HG03571 (cell line): ENCODE measurements at regions not wholly inside any gene's neighbourhood (a gene's known extent, or its start where the extent isn't known, plus 50 kb on each side); places are given as distances from the start of the nearest gene placed in this dataset.
"Not testable (repeated sequence)": the region's sequence is repeated elsewhere in the genome, so short reads cannot be mapped to it uniquely, and the experiment has no call there.

Experiments
- ATAC-seq: cut with Tn5 transposase; IDR thresholded peaks from one replicate; pipeline ENCODE4 v1.9.1; 2021; ENCODE audit not compliant: unreplicated experiment

GRCh38 chr13:27327633-27328032 lies 57.0 kb downstream of the RASL11A start:
- ATAC-seq: no peak

GRCh38 chr13:27329210-27329609 lies 58.6 kb downstream of the RASL11A start:
- no peak for ATAC-seq

- ATAC-seq: no peak
Observed at GRCh38 chr13:27334774-27335435, 64.3 kb downstream of the RASL11A start.

- no peak for ATAC-seq
Observed at GRCh38 chr13:27336014-27336673, 65.5 kb downstream of the RASL11A start.

- no peak for ATAC-seq
Observed at GRCh38 chr13:27338207-27338606, 67.6 kb downstream of the RASL11A start.

GRCh38 chr13:27338816-27339215 lies 68.2 kb downstream of the RASL11A start:
- ATAC-seq: no peak

GRCh38 chr13:27339299-27339698 lies 68.7 kb downstream of the RASL11A start:
- no peak for ATAC-seq

- no peak for ATAC-seq
Observed at GRCh38 chr13:27341616-27342015, 71.0 kb downstream of the RASL11A start.

GRCh38 chr13:27347211-27347772 lies 76.7 kb downstream of the RASL11A start:
- ATAC-seq: no peak

- ATAC-seq: no peak
Observed at GRCh38 chr13:27348461-27348860, 76.0 kb upstream of the GTF3A start.

- ATAC-seq: no peak
Observed at GRCh38 chr13:27349458-27349857, 75.0 kb upstream of the GTF3A start.

GRCh38 chr13:27350825-27351224 lies 73.6 kb upstream of the GTF3A start:
- not testable (repeated sequence) for ATAC-seq

- ATAC-seq: no peak
Observed at GRCh38 chr13:27352698-27353097, 71.7 kb upstream of the GTF3A start.

GRCh38 chr13:27353166-27353583 lies 71.2 kb upstream of the GTF3A start:
- ATAC-seq: peak; percentile 94

GRCh38 chr13:27353708-27354107 lies 70.7 kb upstream of the GTF3A start:
- no peak for ATAC-seq

GRCh38 chr13:27354379-27354778 lies 70.0 kb upstream of the GTF3A start:
- ATAC-seq: no peak

- ATAC-seq: no peak
Observed at GRCh38 chr13:27355894-27356293, 68.5 kb upstream of the GTF3A start.

GRCh38 chr13:27358420-27358819 lies 66.0 kb upstream of the GTF3A start:
- ATAC-seq: no peak

- ATAC-seq: no peak
Observed at GRCh38 chr13:27359199-27359821, 65.1 kb upstream of the GTF3A start.

GRCh38 chr13:27360562-27360961 lies 63.9 kb upstream of the GTF3A start:
- ATAC-seq: no peak

- peak; percentile 75 for ATAC-seq
Observed at GRCh38 chr13:27362064-27362751, 62.2 kb upstream of the GTF3A start.
